Kidney glomerular epithelial cell (primary cell): ENCODE measurements at regions not wholly inside any gene's neighbourhood (a gene's known extent, or its start where the extent isn't known, plus 50 kb on each side); places are given as distances from the start of the nearest gene placed in this dataset.
"Not testable (repeated sequence)": the region's sequence is repeated elsewhere in the genome, so short reads cannot be mapped to it uniquely, and the experiment has no call there.

ENCODE experiments used
- DNase-seq: peaks from one replicate; lab custom pipeline; 2025; lab: John Stamatoyannopoulos, UW

DNA sequence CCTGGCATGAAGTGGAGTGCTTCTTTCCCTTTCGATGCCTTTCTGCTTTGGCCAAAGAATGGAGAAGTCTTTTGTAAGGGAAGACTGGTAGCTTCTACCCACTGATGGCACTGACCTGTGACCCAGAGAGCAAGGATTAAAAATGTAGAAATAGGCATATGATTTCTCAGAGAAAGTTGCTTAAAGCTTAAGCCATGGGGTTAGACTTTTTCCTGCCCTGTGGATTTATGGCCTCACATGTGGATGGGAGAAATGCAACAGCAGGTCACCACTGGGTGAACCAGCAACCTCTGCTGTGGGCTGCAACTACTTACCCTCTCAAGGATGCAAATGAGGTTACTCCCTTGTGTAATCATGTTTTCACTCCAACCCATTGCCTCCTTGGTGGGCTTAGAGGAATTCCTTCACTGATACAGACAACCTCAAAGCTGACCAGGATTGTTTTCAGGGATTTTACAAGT lies 86.7 kb upstream of the CDC42EP3 start:
- DNase-seq: not testable (repeated sequence)

DNA sequence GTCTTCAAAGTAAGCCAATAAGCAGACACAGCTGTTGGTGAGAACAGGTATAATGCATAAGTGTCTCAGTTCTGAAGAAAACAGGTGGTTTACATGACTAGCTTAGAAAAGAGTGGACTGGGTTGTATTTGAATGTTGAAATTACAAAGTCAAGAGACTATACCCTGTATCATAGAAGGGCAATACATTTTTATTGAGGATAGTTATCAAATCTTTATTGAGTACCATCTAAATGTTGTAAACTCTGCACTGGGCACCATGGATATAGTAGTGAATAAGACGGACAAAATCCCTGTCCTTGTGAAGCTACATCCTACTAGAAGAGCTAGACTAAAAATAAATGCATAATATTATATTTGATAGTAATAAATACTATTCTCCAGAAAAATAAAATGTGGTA lies 88.5 kb upstream of the CDC42EP3 start:
- not testable (repeated sequence) for DNase-seq

DNA sequence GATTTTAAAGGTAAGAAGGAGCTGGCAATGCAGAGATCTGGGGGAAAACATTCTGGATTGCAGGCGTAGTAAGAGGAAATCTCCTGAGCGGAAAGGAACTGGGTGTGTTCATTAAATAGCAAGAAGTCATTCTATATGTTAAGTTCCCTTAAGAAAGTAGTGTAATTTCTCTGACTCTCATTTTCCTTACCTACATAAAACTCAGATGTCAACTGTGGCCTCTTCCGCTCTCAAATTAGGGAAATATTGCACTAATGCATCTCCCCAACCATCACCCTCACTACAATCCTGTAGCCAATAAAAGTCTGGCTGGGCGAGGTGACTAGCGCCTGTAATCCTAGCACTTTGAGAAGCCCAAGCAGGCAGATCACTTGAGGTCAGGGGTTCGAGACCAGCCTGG lies 89.0 kb upstream of the CDC42EP3 start:
- DNase-seq: no peak

DNA sequence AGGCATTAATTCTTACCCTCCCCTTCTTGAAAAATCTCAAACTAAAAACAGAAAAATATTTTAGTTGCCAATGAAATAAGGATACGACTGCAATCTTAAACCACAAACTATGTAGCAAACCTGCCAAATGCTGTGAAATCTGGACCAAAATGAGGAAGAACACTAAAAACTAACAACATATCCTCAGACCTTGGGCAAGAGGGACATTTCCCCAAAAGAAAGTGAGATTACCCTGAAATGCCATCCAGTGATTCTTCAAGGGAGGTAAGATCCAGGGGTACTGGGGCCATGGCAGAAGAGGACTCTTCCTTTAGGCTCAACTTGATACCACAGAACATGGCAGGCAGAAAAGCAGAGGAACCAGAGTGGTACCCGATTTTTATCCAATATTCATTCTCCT lies 90.8 kb upstream of the CDC42EP3 start:
- not testable (repeated sequence) for DNase-seq

DNA sequence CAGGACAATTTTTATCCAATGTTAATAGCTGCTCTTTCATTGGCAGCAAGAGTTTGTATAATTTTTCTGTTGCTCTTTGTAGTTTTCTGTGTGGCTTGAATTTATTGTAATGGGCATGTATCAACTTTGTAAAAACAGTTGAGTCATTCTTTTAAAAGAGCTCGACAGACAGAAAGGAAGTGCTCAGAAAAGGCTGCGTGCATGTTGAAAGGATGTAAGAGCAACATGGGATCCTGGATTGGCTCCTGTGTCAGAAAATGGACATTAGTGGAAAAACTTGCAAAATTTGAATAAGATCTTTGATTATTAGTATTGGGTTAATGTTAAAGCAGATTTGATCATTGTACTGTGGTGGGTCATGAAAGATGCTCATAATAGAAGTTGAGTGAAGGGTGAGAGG lies 93.3 kb upstream of the CDC42EP3 start:
- peak; percentile 29 for DNase-seq

DNA sequence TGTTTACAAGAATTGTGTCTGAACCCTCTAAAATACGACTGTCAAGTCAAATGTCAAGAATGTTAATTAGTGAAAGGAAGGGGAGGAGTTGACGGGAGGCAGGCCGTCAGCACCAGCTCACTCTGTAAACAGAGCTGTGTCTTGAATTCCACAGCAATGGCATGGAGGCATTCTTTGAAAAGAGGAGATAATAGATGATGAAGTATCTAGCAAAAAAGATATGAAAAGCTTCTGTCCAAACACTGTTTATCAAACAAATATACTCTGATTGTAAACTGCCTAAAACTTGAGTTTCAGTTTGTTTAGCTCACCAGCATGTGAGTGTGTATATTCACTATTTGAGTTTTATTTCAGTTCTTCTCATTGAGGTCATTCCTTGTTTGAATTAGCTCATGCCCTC lies 94.7 kb upstream of the CDC42EP3 start:
- peak; percentile 33 for DNase-seq

DNA sequence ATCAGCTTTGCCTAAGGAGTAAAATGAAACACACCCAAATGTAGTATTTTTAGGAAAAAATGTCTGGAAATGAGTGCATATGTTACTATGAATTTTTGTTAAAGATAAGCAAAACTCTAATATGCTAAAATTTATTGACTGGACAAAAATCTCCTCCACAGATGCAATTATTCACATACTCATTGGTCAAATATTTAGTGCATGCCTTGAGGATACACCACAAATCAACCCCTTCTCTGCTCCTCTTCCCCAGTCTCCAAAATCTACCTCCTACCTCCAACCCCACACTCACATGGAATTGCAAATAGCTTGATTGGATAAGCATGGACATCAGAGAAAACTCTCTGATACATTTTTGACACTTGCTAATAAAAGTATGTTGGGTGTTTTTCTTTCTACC lies 95.6 kb upstream of the CDC42EP3 start:
- DNase-seq: no peak

DNA sequence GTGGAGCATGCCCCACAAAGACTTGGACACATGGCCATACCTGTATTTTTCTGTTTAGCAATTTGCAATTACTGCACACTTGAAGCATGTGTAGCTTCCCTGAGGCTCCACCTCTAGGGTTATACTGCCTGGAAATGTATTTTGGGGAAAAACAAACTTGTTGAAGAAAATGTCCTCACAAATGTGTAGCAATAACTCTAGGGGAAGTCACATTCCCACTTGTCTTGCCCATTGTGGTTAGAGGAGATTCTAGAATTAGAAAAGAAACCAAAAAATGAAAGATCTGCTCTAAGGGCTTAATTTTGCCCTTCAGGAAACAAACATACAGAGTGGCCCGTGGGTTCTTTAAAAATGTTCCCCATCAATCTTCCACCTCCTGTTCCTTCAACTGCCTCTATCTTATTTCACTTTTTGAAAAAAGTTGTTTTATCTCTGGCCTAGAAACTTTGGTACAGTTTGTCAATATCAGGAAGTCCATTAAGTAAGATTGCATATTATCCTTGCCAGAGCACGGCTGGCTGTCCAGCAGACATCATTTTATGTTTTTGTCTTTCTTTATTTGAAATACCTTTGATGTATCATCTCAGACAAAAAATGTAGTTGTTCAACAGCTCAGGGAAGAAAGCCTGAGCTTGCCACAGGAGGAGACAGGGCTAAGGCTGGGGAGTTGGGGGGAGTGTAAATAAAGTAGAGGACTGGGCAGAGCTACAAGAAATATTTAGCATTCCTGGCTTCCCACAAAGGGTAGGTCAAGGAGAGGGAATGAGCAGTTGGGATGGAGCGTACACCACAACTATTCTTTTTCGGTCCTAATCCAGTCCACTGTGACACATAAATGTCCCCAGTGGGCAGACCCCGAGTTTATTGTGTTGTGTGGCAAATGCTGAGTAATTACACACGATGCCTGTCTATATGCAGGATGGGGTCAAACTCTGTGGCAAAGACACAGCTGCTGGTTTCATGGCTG lies 96.8 kb upstream of the CDC42EP3 start:
- DNase-seq: peak; percentile 93

DNA sequence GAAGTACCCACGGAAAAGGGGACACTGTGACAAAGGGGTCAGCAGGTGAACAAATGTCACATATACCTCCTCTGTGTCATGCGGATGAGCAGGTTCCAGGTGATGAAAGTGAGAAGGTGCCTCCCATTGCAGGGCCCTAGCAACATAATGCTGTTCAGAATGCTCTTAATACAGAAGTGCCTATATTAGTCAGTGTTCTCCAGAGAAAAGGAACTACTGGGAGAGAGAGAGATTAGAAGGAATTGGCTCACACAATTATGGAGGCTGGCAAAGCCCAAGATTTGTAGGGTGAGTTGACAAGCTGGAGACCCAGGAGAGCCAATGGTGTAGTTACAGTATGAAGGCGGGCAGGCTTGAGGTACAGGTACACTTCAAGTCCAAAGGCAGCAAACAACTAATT lies 98.1 kb upstream of the CDC42EP3 start:
- no peak for DNase-seq

DNA sequence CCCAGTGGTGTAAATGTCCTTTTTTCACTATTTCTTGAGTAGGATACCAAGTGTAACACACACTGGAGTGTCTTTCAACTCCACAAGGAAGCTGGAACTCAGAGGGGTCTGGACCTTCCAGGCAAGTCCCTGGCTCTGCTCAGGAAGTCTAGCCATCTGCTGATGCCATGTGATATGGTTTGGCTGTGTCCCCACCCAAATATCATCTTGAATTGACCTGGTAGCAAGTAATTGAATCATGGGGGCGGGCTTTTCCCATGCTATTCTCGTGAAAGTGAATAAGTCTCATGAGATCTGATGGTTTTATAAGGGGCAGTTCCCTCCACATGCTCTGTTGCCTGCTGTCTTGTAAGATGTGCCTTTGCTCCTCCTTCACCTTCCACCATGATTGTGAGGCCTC lies 99.4 kb upstream of the CDC42EP3 start:
- DNase-seq: no peak

DNA sequence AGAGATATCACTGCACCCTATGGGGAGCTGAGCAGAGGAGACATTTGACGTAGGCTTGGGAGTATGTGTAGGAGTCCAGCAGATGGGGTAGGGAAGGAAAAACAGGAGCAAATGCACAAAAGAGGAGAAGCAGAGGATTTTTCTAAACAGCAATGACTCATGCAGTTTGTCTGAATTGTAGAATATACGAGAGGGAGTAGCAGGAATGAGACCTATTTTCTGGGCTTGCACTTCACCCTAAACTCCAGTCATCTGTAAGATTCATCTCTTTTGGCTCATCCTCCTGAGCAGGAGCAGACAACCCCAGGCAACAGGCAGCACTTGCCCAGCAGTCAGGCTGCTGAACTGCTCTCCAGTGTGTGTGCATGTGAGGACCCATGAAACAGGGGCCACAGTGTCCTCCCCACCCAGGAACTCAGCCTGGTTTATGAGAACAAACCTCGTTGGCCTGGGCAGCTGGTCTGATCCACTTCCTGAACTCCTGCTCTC lies 100.2 kb upstream of the CDC42EP3 start:
- DNase-seq: peak; percentile 36

DNA sequence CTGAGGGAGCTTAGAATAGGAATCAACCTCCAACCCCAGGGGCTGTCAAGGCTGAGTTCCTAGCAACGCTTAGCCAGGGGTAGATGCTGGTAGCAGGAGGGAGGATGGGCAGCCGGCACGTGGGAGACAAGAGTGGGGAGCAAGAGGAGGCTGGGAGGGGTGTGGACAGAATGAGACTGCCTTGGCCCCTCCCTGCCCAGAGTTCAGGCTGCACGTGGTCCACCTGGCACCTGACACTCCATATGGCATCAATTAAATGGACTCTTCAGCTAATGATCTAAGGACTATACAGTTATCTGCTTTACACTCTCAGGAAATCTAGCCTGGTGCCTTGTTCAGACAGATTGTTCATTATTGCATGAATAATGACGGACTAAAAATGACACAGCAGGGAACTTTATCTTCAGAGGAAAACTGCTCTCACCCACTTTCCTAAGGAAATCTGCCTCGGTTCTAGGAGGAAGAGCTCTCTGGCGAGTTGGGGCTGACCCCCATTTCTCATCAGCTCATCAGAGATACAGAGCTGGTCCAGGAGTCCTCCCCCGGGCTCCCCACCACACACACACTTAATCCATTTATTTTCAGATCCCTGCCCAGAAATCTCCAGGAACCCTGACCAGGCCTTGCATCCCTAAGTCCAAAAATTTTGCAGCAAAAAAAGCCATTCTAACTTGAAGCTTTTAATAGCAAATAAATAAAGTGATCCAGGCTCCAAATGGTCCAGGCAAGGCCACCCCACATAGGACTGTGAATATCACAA lies 102.1 kb upstream of the CDC42EP3 start:
- DNase-seq: no peak

DNA sequence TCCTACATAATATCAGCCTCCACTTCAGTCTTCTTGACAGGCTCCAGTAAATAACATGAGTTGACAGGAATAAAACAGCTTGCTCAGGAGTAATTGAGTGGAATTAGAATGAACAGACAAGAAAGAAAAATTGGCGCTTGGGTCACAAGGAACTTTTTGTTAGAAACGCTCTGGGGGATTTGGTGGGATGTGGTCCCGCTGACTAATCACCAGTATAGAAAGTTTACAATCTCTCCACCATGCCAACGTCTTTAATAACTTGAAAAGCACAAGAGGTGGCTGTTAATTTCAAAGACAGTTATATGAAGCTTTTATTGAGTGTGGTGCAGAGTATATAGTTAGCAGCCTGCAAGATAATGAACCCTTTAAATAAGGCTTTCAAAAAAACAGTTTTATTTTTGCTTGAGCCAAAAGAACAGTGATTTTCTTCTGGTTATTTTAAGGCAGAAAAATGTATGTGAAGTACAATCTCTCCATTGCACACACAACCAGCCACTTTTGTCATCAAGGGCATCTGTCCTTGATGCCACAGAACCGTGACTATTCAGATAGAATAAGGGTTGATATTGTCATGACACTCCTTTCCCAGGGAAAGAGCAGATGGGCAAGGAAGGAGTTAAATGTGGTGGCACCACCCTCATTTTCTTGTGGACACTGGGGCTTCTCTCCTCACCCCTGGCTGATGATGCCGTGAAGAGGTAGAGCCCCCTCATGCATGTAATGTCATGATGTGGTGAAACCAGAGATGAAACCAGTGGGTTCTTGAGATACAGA lies 102.9 kb upstream of the CDC42EP3 start:
- not testable (repeated sequence) for DNase-seq

DNA sequence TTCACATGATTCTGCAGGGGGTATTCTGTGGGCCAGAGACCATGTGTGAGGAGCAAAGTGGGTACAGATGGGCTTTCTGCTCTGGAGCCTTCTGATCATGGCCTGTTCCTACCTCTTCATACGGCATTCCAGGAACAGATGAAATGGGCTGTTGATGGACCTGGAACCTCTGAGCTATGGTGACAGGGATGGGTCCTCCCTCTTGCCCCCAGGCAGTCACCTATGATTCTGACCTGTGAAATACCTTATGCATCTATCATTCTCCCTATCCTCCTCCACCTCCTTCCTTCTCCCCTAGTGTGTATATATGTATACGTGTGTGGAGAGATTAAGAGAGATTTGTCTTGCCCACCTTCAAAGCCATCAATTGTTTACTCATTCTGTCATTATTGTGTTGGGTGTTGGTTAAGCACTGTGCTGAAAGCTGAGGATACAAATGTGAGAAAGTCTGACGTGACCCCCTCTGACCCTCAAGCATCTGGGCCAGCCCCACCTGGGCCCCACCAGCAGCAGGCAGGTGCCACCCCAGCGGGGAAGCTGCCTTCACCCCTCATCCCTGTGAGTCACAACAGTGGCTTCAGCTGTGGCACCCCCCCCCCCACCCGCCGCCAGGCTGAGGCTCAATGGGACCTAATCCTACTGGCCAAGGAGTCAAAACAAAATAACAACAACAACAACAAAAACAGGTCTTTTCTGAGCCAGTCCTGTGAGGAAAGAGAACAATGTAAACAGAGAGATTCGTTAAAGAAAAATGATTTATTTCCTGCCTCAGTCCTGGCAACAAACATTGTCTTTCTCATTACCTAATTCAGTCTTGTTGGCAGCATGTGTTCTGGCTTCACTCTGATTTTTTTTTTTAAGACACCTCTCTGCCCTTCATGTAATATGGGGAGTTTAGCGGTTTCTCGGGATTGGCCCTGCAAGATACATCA lies 103.8 kb upstream of the CDC42EP3 start:
- DNase-seq: peak; percentile 74

DNA sequence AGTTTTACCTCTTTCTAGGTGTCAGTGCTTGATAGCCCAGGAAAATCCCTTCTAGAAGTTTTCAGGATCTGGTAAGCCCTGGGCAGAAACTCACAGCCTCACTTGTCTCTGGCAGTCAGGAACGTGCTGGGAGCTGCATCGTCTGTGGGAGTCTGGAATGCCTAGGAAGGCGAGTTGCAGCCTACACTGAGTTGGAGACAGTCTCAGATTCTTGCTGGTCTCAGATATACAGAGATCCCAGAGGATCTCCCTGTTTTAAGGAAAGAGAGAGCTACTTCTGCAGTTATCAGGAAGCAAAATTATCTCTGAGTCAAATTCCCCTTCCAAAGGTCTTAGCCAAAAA lies 104.4 kb upstream of the CDC42EP3 start:
- peak; percentile 74 for DNase-seq

DNA sequence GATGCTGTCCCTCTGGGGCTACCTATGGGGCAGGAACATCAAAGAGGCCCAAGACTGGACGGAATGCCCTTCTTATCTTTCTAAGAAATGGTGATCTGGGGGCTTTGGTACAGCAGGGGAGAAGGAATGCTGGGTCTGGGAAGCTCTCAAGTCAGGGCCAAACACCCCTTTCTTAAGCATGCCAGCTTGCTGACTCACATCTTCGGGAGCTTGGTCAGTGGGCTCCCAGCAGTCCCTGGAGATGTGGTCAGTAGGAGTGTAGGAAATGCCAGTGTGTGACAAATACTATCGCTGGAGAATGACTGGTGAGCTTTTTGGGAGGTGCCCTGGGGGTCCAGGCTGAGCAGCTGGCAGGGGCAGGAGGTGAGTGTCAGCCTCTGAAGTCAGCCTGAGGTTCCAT lies 105.0 kb upstream of the CDC42EP3 start:
- peak; percentile 67 for DNase-seq

DNA sequence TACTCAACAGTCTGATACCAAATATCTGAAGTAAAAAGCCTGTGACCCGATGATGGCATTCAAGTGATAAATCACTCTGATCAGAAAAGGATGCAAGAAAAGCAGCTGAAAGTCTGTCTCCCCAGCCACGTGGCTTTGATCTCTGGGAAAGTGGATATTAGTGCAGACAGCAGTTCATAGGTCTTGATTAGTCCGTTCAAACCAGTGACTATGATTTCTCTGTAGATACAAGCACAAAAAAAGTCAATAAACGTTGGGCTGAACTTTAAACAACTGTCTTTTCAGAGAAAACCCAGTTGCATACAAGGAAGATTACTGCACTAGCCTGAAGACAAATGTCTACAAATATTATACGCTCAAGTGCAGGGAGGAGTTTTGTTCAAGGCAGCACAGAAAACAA lies 107.7 kb upstream of the CDC42EP3 start:
- DNase-seq: no peak

DNA sequence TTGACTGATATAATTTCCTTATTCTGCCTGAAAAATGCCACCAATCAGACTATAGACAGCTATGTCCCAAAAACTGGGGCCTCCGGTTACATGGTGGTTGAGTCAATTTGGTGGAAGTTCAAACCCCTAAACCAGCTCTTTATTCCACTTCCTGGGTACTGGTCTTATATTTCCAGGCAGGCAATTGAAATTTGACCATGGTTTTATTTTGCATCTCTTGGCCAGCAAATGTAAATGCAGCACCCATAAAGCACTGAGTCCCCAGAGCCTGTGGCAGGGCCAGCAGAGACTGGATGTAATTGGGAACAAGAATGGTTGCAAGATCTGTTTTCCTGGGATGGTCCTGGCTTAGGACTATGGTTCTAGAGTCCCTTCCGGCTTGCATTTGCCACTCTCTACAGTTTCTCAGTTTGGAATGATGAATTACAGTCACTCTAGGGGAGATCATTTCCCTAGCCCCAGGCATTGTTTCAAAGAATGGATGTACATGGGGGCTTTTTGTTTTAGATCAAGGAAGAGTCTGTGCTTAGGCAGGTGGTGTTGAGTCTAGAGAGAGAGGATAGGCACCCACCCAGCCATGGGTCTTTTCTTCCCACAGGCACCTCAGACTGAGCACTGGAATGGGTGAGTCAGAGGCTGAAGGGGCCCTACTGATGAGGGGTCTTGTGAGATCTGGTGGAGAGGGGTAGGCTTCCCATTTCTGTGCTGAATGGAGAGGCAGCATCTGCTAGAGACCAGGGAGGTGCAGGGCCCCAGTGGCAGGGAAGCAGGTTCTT lies 108.4 kb upstream of the CDC42EP3 start:
- DNase-seq: no peak

DNA sequence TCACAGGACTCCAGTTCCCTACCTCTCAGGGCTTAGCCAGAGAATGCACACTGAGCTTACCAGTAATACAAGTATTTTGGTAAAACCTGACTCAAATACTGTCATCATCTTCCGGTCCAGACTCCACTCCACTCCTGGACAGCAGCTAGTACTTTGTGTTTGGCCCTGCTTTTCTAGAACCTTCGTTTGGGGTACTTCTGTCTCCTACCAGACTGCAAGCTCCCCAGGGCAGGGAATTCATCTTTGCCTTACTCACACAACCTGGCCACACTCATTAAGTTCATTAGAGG lies 108.9 kb upstream of the CDC42EP3 start:
- DNase-seq: no peak

DNA sequence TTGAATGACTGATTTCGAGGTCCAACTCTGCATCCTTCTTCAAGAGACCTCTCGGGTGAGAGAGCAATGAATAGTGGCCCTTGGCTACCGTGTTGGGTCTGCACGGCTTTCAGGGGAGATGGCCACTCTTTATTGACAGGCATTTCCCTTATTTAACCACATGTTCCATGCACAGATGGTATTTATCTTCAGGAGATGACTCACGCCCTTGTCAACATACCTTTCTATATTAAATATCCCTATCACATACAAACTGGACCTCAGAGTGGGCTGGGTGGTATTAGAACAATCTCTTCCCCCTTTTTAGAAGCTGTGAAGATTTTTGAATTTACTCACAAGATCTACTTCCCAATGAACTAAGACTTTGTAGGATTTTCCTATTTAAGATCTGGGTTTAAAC lies 109.6 kb upstream of the CDC42EP3 start:
- no peak for DNase-seq
